DND-41 (cell line): ENCODE measurements at regions not wholly inside any gene's neighbourhood (a gene's known extent, or its start where the extent isn't known, plus 50 kb on each side); places are given as distances from the start of the nearest gene placed in this dataset.

ENCODE experiments used
- ATAC-seq: fragments of 200-7000 bp; cut with Tn5 transposase; 3 replicates; pipeline ENCODE4 v1.9.1; 2021; ENCODE audit warnings: low read depth; ENCODE audit not compliant: insufficient read depth
- DNase-seq: peaks from one replicate; pipeline ENCODE4 v3.0.0-alpha.2; 2020
- H2AFZ ChIP-seq: 2 replicates; pipeline ENCODE4 v1.6.0; 2012; ENCODE audit warnings: low read depth, low read length
- H3K27ac ChIP-seq: 2 replicates; pipeline ENCODE4 v1.5.1; 2012; ENCODE audit warnings: low read length, inconsistent platforms
- H3K27me3 ChIP-seq: fragments of 200-600 bp; sonication (generic); 2 replicates; pipeline ENCODE4 v1.6.0; 2012; ENCODE audit warnings: low read length, mild to moderate bottlenecking, inconsistent platforms; ENCODE audit not compliant: insufficient read depth, poor library complexity
- H3K36me3 ChIP-seq: 2 replicates; pipeline ENCODE4 v1.5.1; 2012; ENCODE audit warnings: low read length, inconsistent platforms; ENCODE audit not compliant: insufficient read depth
- H3K4me1 ChIP-seq: 2 replicates; pipeline ENCODE4 v1.5.1; 2012; ENCODE audit warnings: mild to moderate bottlenecking, low read length; ENCODE audit not compliant: insufficient read depth
- H3K4me2 ChIP-seq: 2 replicates; pipeline ENCODE4 v1.6.0; 2012; ENCODE audit warnings: mild to moderate bottlenecking, moderate library complexity, low read length, inconsistent platforms; ENCODE audit not compliant: insufficient read depth
- H3K4me3 ChIP-seq, 2 experiments: fragments of 200-600 bp in 1 of 2; shearing (Covaris generic) in 1 of 2; 2 replicates each; pipeline ENCODE4 v1.5.1; 2012 to 2016; ENCODE audit warnings: inconsistent platforms in 2 of 2, low read length in 2 of 2, mild to moderate bottlenecking in 2 of 2, low read depth in 1 of 2, moderate library complexity in 1 of 2
- H3K79me2 ChIP-seq: 2 replicates; pipeline ENCODE4 v1.6.0; 2012; ENCODE audit warnings: low read length, inconsistent platforms; ENCODE audit not compliant: insufficient read depth
- H3K9ac ChIP-seq: 2 replicates; pipeline ENCODE4 v1.6.0; 2012; ENCODE audit warnings: low read depth, mild to moderate bottlenecking, inconsistent platforms, low read length, moderate library complexity
- H3K9me3 ChIP-seq: 2 replicates; pipeline ENCODE4 v1.5.1; 2012; ENCODE audit warnings: low read length, moderate library complexity, mild to moderate bottlenecking, inconsistent platforms; ENCODE audit not compliant: insufficient read depth, severe bottlenecking
- H4K20me1 ChIP-seq: 2 replicates; pipeline ENCODE4 v1.6.0; 2012; ENCODE audit warnings: low read length; ENCODE audit not compliant: insufficient read depth
- CTCF ChIP-seq: IDR thresholded peaks from 2 replicates; pipeline ENCODE4 v1.5.1; 2012; ENCODE audit warnings: borderline replicate concordance, low read length, moderate library complexity, mild to moderate bottlenecking; ENCODE audit not compliant: poor library complexity, severe bottlenecking; ENCODE audit errors: extremely low read depth
- EZH2 ChIP-seq: IDR thresholded peaks from 3 replicates; pipeline ENCODE4 v1.6.1; 2012; ENCODE audit warnings: borderline replicate concordance, low read depth, mild to moderate bottlenecking, moderate library complexity, low read length, inconsistent platforms; ENCODE audit not compliant: severe bottlenecking

- H3K4me3 ChIP-seq: no peak overlapping the region
- H3K27me3 ChIP-seq: no peaks in the 10 kb centered on the region
- no peaks in the 10 kb centered on the region for H3K36me3 ChIP-seq
- H3K4me2 ChIP-seq: no peak overlapping the region
- no peak for ATAC-seq
- H3K9ac ChIP-seq: no peak overlapping the region
- TF ChIP-seq EZH2: no peak
- TF ChIP-seq CTCF: no peak
- H3K27ac ChIP-seq: no peak overlapping the region
- H4K20me1 ChIP-seq: no peaks in the 10 kb centered on the region
- no peaks in the 10 kb centered on the region for H3K79me2 ChIP-seq
- H3K9me3 ChIP-seq: peaks cover 6% of the 10 kb centered on the region
- no peak overlapping the region for H2AFZ ChIP-seq
- no peaks in the 10 kb centered on the region for H3K4me1 ChIP-seq
- no peak for DNase-seq
These were observed 381.7 kb downstream of the CD83 start for GRCh38 chr6:14499309-14499708.

- Histone ChIP-seq H3K79me2 (no peaks in the 10 kb centered on the region), H3K9me3 (peaks cover 6% of the 10 kb centered on the region), H3K9ac (no peak overlapping the region), H2AFZ (no peak overlapping the region), H3K27ac (no peak overlapping the region), H3K27me3 (no peaks in the 10 kb centered on the region), H3K4me2 (no peak overlapping the region), H3K36me3 (no peaks in the 10 kb centered on the region), H4K20me1 (no peaks in the 10 kb centered on the region), H3K4me3 (no peak overlapping the region), H3K4me1 (no peaks in the 10 kb centered on the region)
- ATAC-seq (no peak), DNase-seq (no peak)
- no peak for TF ChIP-seq CTCF
- TF ChIP-seq EZH2: no peak
These were observed 382.3 kb downstream of the CD83 start for GRCh38 chr6:14499841-14500240.

DNA sequence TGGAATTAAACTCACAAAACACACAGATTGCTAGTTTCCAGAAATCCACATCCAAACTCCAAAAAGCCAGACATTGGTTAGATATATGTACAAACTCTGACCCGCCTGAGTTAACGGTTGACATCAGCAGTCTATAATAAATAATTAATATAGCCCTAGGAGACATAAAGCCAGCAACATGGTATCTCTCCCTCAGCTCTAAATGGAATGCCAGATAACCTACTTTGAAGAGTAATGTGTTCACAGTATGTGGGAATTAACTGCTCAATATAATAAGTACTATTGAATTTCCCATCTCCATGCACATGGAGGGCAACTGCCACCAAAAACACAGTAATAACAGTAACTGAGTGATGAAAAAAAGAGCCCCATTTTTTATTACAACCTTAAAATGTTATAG, 383.2 kb downstream of the CD83 start:
- H3K79me2 ChIP-seq: no peaks in the 10 kb centered on the region
- H3K27me3 ChIP-seq: no peaks in the 10 kb centered on the region
- H2AFZ ChIP-seq: no peak overlapping the region
- H3K27ac ChIP-seq: no peak overlapping the region
- H3K9ac ChIP-seq: no peak overlapping the region
- H4K20me1 ChIP-seq: no peaks in the 10 kb centered on the region
- H3K4me1 ChIP-seq: no peaks in the 10 kb centered on the region
- no peak for TF ChIP-seq EZH2
- no peak for TF ChIP-seq CTCF
- no peak overlapping the region for H3K4me3 ChIP-seq
- DNase-seq (no peak), ATAC-seq (no peak)
- no peaks in the 10 kb centered on the region for H3K36me3 ChIP-seq
- no peak overlapping the region for H3K4me2 ChIP-seq
- H3K9me3 ChIP-seq: peaks cover 6% of the 10 kb centered on the region

- Histone ChIP-seq H3K79me2 (no peaks in the 10 kb centered on the region), H3K27me3 (no peaks in the 10 kb centered on the region), H4K20me1 (no peaks in the 10 kb centered on the region), H3K27ac (no peak overlapping the region), H3K9me3 (peaks cover 4% of the 10 kb centered on the region), H3K36me3 (no peaks in the 10 kb centered on the region), H3K9ac (no peak overlapping the region), H3K4me1 (no peaks in the 10 kb centered on the region), H3K4me2 (no peak overlapping the region), H2AFZ (no peak overlapping the region), H3K4me3 (no peak overlapping the region)
- ATAC-seq (no peak), DNase-seq (no peak)
- TF ChIP-seq EZH2: no peak
- no peak for TF ChIP-seq CTCF
These were observed 383.7 kb downstream of the CD83 start for GRCh38 chr6:14501240-14501639.
